GM12872 (cell line): ENCODE measurements at regions not wholly inside any gene's neighbourhood (a gene's known extent, or its start where the extent isn't known, plus 50 kb on each side); places are given as distances from the start of the nearest gene placed in this dataset.

ENCODE experiments used
- TF ChIP-seq, protein P1 (sequence below): IDR thresholded peaks from 3 replicates; pipeline ENCODE4 v1.5.1; 2011; ENCODE audit warnings: low read depth, mild to moderate bottlenecking, low read length, moderate library complexity; ENCODE audit not compliant: insufficient read depth

DNA sequence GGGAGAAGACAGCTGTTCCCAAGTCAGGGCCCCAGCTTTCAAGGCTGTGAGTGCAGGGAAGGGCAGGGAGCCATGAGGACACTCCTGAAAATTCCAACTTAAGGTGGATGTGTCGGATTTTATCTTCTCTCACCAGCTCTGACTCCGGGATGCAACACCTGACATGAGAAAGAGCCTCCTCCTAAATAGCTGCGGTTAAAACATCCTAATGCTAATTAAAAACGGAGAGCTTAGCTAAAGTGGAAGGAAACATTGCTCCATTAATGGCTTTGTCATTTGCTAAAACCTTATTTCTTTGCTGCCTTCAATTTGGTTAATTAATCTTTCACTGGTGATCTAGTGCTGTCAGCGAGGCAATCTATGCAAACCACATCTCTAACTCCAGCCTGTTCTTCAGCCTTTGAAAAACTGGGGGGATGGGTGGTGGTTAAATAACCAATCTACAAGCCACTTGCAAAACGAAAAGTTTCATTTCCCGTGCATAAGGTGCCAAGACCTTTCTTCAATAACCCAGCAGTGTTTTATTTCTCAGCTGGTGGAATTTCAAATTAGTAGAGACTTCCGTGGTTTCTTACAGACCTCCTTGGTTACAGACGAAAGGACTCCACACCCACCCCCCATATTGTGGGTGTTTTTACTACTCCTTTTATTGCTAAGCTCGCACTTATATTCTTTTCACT lies 379.6 kb downstream of the MLLT3 start:
- TF ChIP-seq, protein P1, sequence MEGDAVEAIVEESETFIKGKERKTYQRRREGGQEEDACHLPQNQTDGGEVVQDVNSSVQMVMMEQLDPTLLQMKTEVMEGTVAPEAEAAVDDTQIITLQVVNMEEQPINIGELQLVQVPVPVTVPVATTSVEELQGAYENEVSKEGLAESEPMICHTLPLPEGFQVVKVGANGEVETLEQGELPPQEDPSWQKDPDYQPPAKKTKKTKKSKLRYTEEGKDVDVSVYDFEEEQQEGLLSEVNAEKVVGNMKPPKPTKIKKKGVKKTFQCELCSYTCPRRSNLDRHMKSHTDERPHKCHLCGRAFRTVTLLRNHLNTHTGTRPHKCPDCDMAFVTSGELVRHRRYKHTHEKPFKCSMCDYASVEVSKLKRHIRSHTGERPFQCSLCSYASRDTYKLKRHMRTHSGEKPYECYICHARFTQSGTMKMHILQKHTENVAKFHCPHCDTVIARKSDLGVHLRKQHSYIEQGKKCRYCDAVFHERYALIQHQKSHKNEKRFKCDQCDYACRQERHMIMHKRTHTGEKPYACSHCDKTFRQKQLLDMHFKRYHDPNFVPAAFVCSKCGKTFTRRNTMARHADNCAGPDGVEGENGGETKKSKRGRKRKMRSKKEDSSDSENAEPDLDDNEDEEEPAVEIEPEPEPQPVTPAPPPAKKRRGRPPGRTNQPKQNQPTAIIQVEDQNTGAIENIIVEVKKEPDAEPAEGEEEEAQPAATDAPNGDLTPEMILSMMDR = no peak

DNA sequence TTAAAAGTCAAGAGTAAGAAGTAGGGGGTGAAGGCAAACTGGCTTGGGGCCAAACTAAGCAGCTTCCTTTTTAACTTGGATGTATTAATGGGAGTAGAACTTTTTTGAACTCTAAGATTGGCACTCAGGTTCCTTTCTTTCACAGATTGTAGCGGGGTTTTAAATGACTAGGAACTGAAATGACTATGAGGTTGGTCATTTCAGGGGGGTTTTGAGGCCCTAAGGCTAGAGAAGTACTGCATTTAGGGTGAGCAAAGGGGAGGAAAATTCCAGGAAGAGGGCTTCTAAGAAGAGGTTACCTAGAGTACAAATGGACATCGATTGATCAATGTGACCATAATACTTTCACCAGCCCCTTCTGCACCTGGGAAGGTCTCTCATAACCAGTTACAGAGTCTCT lies 381.8 kb downstream of the MLLT3 start:
- TF ChIP-seq, protein P1 = no peak

DNA sequence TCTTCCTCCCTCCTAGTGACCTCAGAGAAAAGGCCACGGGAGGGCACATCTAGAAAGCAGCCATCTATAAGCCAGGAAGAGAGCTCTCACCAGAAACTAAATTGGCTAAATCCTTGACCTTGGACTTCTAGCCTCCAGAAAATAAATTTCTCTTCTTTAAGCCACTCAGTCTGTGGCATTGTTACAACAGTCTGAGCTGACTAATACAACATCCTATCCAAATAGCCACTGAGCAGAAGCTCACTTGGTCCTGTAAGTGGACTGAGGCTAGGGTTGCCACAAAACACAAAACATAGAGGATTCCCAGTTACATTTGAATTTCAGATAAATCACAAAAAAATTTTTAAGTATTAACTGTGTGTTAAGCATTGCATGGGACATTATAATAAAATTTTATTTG lies 383.4 kb downstream of the MLLT3 start:
- TF ChIP-seq, protein P1 = no peak

DNA sequence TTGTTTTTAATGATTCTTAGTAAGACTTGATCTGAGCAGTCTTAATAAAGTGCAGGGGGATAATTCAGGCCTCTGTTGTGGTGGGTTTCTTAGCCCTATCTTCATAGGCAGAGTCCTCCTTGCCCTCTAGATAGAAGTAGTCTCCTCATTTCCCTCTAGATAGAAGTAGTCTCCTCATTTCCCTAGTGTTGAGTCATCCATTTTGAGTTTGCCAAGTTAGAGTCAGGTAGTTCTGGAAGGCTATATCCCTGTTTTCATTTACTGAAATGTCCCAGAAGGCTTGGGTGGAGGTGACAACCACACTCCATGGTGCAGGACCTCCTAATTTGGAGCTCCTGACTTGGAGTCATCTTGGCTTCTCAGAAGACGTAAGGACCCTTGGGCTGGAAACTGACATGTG lies 384.6 kb downstream of the MLLT3 start:
- TF ChIP-seq, protein P1 = no peak

DNA sequence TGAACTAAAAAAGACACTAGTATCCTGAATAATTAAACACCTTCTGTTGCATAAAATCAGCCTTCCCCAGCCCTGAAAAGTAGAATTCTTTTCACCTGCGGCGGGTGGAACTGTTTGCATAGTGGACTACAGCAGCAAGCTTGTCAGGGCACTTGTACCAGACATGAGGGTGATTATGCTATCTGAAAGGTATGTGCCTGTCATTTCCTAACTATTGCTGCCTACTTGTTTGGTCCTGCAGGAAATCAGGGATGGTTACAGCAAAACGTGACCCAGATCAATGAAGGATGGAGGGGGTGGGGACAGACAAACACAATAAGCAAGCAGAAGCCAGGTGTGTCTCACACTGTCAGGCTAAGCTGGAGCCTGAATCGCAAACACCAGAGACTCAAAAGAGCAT lies 385.6 kb downstream of the MLLT3 start:
- TF ChIP-seq, protein P1 = no peak

DNA sequence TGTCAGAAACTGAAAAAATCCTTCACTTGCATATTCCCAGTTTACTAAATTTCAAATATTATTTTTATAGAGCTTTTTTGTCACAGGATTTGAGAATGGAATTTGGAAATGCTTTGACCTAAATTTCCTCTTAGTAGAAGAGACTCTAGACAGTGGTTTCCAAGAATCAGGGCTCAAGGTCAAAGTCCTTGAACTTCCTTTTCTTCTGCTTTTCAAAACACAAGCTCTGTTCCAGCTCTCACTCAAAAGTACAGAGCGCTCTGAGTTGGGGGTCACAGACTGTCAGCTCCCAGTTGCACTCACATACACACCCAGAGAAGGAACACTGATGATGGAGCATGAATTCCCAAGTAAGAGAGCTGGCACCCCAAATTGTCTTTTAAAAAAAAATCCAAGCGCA lies 394.2 kb downstream of the MLLT3 start:
- TF ChIP-seq, protein P1 = no peak

DNA sequence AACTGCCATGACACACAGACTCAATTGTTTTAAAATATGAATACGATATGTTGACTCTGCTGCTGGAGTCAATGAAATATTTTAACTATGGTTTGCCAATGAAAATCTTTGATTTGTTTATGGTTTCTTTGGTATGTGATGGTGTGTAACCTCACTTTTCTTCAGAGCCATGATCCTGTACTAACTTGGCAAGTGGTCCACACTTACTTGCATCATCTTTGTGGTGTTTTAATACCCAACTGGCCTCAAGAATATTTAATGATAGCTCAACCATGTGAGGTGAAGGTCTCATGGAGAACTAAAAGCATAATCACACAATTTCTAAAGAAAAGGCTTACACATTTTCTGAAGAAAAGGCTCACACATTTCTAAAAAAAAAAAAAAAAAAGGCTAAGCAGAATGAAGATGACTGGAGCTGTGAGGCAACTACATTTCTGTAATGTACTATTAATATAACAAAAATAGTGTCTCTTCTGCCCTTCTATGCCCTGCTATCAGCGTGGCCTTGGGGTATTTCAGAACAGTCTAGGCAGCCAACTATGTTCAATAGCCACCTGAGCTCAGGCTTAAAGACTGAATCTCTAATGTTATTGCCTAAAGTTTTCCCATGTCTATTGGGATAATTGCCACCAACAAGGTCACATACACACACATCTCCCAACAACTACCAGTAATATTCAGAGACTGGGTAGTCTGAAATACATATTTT lies 395.0 kb downstream of the MLLT3 start:
- TF ChIP-seq, protein P1 = no peak
